H9 (cell line): ENCODE measurements at regions not wholly inside any gene's neighbourhood (a gene's known extent, or its start where the extent isn't known, plus 50 kb on each side); places are given as distances from the start of the nearest gene placed in this dataset.

Source experiments
- DNase-seq: peaks from one replicate; pipeline ENCODE4 v3.0.0-alpha.2; 2017
- H2AFZ ChIP-seq: one replicate; pipeline ENCODE4 v1.6.1; 2013; ENCODE audit warnings: mild to moderate bottlenecking, low read length, control low read depth, moderate library complexity
- H2AK5ac ChIP-seq: 2 replicates; pipeline ENCODE4 v1.6.1; 2013; ENCODE audit warnings: low read length, control low read depth, mixed read lengths; ENCODE audit not compliant: insufficient read length
- H2BK120ac ChIP-seq: one replicate; pipeline ENCODE4 v1.6.1; 2013; ENCODE audit warnings: low read depth, mild to moderate bottlenecking, low read length, control low read depth, inconsistent platforms; ENCODE audit not compliant: poor library complexity, severe bottlenecking
- H2BK12ac ChIP-seq: 2 replicates; pipeline ENCODE4 v1.6.1; 2013; ENCODE audit warnings: low read length, control low read depth, mixed read lengths, low read depth; ENCODE audit not compliant: insufficient read length
- H2BK15ac ChIP-seq: 2 replicates; pipeline ENCODE4 v1.6.1; 2013; ENCODE audit warnings: low read depth, low read length, control low read depth
- H2BK20ac ChIP-seq: one replicate; pipeline ENCODE4 v1.6.1; 2013; ENCODE audit warnings: low read depth, mild to moderate bottlenecking, low read length, control low read depth, inconsistent platforms; ENCODE audit not compliant: poor library complexity, severe bottlenecking
- H2BK5ac ChIP-seq: 2 replicates; pipeline ENCODE4 v1.6.1; 2013; ENCODE audit warnings: low read length, control low read depth, mixed read lengths; ENCODE audit not compliant: insufficient read length
- H3K14ac ChIP-seq: 2 replicates; pipeline ENCODE4 v1.6.1; 2013; ENCODE audit warnings: low read length, control low read depth; ENCODE audit not compliant: insufficient read depth
- H3K18ac ChIP-seq: 2 replicates; pipeline ENCODE4 v1.6.1; 2013; ENCODE audit warnings: low read depth, mild to moderate bottlenecking, mixed read lengths, low read length, control low read depth; ENCODE audit not compliant: insufficient read length
- H3K23ac ChIP-seq: 2 replicates; pipeline ENCODE4 v1.6.1; 2013; ENCODE audit warnings: low read length, control low read depth, mixed read lengths, low read depth; ENCODE audit not compliant: insufficient read length
- H3K23me2 ChIP-seq: 2 replicates; pipeline ENCODE4 v1.6.1; 2013; ENCODE audit warnings: low read depth, mild to moderate bottlenecking, mixed read lengths, low read length, control low read depth; ENCODE audit not compliant: insufficient read length, poor library complexity, severe bottlenecking
- H3K27ac ChIP-seq: 2 replicates; pipeline ENCODE4 v1.5.1; 2013; ENCODE audit warnings: low read length, control low read depth, mixed read lengths, low read depth; ENCODE audit not compliant: insufficient read length
- H3K27me3 ChIP-seq: 2 replicates; pipeline ENCODE4 v1.6.1; 2013; ENCODE audit warnings: low read length, control low read depth, inconsistent platforms; ENCODE audit not compliant: insufficient read depth
- H3K4ac ChIP-seq: 2 replicates; pipeline ENCODE4 v1.6.1; 2013; ENCODE audit warnings: low read depth, mild to moderate bottlenecking, control low read depth, inconsistent platforms, low read length, moderate library complexity
- H3K4me1 ChIP-seq: 2 replicates; pipeline ENCODE4 v1.6.1; 2013; ENCODE audit warnings: low read length, control low read depth, inconsistent platforms; ENCODE audit not compliant: insufficient read depth
- H3K4me2 ChIP-seq: 2 replicates; pipeline ENCODE4 v1.6.1; 2013; ENCODE audit warnings: low read length, control low read depth, mixed read lengths; ENCODE audit not compliant: insufficient read length, insufficient read depth
- H3K56ac ChIP-seq: 2 replicates; pipeline ENCODE4 v1.6.1; 2013; ENCODE audit warnings: low read depth, mild to moderate bottlenecking, mixed read lengths, low read length, control low read depth; ENCODE audit not compliant: insufficient read length
- H3K79me1 ChIP-seq: 2 replicates; pipeline ENCODE4 v1.6.1; 2013; ENCODE audit warnings: low read depth, mild to moderate bottlenecking, moderate library complexity, low read length, control low read depth, inconsistent platforms; ENCODE audit not compliant: insufficient read depth, poor library complexity, severe bottlenecking
- H3K79me2 ChIP-seq: 2 replicates; pipeline ENCODE4 v1.6.1; 2013; ENCODE audit warnings: low read length, control low read depth, inconsistent platforms; ENCODE audit not compliant: insufficient read depth
- H3K9ac ChIP-seq: 2 replicates; pipeline ENCODE4 v1.6.1; 2013; ENCODE audit warnings: low read length, control low read depth, mixed read lengths; ENCODE audit not compliant: insufficient read length; ENCODE audit errors: extremely low read depth
- H3K9me3 ChIP-seq: one replicate; pipeline ENCODE4 v1.6.1; 2013; ENCODE audit warnings: low read depth, low read length, inconsistent platforms; ENCODE audit not compliant: control insufficient read depth
- H3T11ph ChIP-seq: one replicate; pipeline ENCODE4 v1.6.1; 2013; ENCODE audit warnings: mild to moderate bottlenecking, low read length, control low read depth, inconsistent platforms
- H4K20me1 ChIP-seq: one replicate; pipeline ENCODE4 v1.6.1; 2013; ENCODE audit not compliant: control insufficient read depth, insufficient read length, insufficient read depth
- H4K5ac ChIP-seq: 2 replicates; pipeline ENCODE4 v1.6.1; 2013; ENCODE audit warnings: low read depth, mild to moderate bottlenecking, mixed read lengths, low read length, control low read depth; ENCODE audit not compliant: insufficient read length
- H4K8ac ChIP-seq: replicated peaks from 2 replicates; pipeline ENCODE4 v1.6.1; 2013; ENCODE audit warnings: low read length, control low read depth, mixed read lengths, low read depth; ENCODE audit not compliant: insufficient read length
- H4K91ac ChIP-seq: 2 replicates; pipeline ENCODE4 v1.6.1; 2013; ENCODE audit warnings: low read depth, mild to moderate bottlenecking, moderate library complexity, mixed read lengths, low read length, control low read depth; ENCODE audit not compliant: insufficient read length
- H3K27ac Mint-ChIP-seq, 3 experiments: 2 replicates in 2 of 3; 3 replicates in 1 of 3; pipeline ENCODE4 v1.8.0; 2020 to 2021; ENCODE audit warnings: mixed read lengths in 3 of 3, mild to moderate bottlenecking in 1 of 3, moderate library complexity in 1 of 3
- H3K27me3 Mint-ChIP-seq: 2 replicates; pipeline ENCODE4 v1.8.0; 2021; ENCODE audit warnings: low read depth, mild to moderate bottlenecking, moderate library complexity, mixed read lengths
- H3K36me3 Mint-ChIP-seq, 3 experiments: 2 replicates in 2 of 3; 3 replicates in 1 of 3; pipeline ENCODE4 v1.8.0; 2020 to 2021; ENCODE audit warnings: low read depth in 3 of 3, mixed read lengths in 3 of 3; ENCODE audit not compliant: insufficient read depth in 1 of 3
- H3K4me1 Mint-ChIP-seq, 2 experiments: 2 replicates each; pipeline ENCODE4 v1.8.0; 2020; ENCODE audit warnings: mixed read lengths in 2 of 2
- H3K4me3 Mint-ChIP-seq, 2 experiments: 2 replicates in 1 of 2; 3 replicates in 1 of 2; pipeline ENCODE4 v1.8.0; 2020 to 2021; ENCODE audit warnings: mild to moderate bottlenecking in 2 of 2, mixed read lengths in 2 of 2, moderate library complexity in 1 of 2
- H3K9me3 Mint-ChIP-seq, 2 experiments: 2 replicates in 1 of 2; 3 replicates in 1 of 2; pipeline ENCODE4 v1.8.0; 2020; ENCODE audit warnings: mild to moderate bottlenecking in 2 of 2, mixed read lengths in 2 of 2, moderate library complexity in 1 of 2
- CTCF ChIP-seq: fragments of 200-600 bp; sonication (generic); conservative IDR thresholded peaks from 3 replicates; pipeline ENCODE4 v1.8.0; 2021; ENCODE audit warnings: antibody characterized with exemption, mild to moderate bottlenecking
- WGBS: extraction: QIAGEN DNeasy Blood & Tissue Kit; methylation state at CpG from one replicate; pipeline ENCODE4 v1.1.7; 2013; ENCODE audit warnings: missing lambda C conversion rate, low lambda C conversion rate, mixed read lengths; ENCODE audit not compliant: insufficient read length; ENCODE audit errors: extremely low coverage; 5-methylcytosine and 5-hydroxymethylcytosine counted together

- WGBS = no CpG with 5 or more reads among the region's 6 CpGs
- Mint-ChIP-seq H3K4me3 (no peak overlapping the region), H3K4me1 (no peaks in the 10 kb centered on the region), H3K27me3 (peaks cover 4% of the 10 kb centered on the region), H3K36me3 (no peaks in the 10 kb centered on the region), H3K9me3 (no peaks in the 10 kb centered on the region; a peak in 2 of 5 replicates), H3K27ac (no peak overlapping the region)
- TF ChIP-seq CTCF = no peak
- Histone ChIP-seq H3K56ac (no peak overlapping the region), H2AK5ac (no peak overlapping the region), H3K14ac (no peak overlapping the region), H2BK12ac (no peak overlapping the region), H2AFZ (no peak overlapping the region), H2BK20ac (no peak overlapping the region), H3K23me2 (no peaks in the 10 kb centered on the region), H3K79me1 (no peaks in the 10 kb centered on the region), H4K20me1 (no peaks in the 10 kb centered on the region), H2BK5ac (no peak overlapping the region), H3K27me3 (no peaks in the 10 kb centered on the region), H3K4ac (no peak overlapping the region), H3K9ac (no peak overlapping the region), H3K9me3 (no peaks in the 10 kb centered on the region), H3K4me2 (no peak overlapping the region), H3K27ac (no peak overlapping the region), H4K8ac (no peak overlapping the region), H3K18ac (no peak overlapping the region), H4K91ac (no peak overlapping the region), H3K4me1 (no peaks in the 10 kb centered on the region), H2BK15ac (no peak overlapping the region), H3T11ph (no peak overlapping the region), H3K23ac (no peak overlapping the region), H3K79me2 (no peaks in the 10 kb centered on the region), H2BK120ac (no peak overlapping the region), H4K5ac (no peak overlapping the region)
- no peak for DNase-seq
Observed at GRCh38 chr10:44510379-44511115, 125.7 kb upstream of the CXCL12 start.
